ENCODE measurements at regions not wholly inside any gene's neighbourhood (a gene's known extent, or its start where the extent isn't known, plus 50 kb on each side); places are given as distances from the start of the nearest gene placed in this dataset.

DNA sequence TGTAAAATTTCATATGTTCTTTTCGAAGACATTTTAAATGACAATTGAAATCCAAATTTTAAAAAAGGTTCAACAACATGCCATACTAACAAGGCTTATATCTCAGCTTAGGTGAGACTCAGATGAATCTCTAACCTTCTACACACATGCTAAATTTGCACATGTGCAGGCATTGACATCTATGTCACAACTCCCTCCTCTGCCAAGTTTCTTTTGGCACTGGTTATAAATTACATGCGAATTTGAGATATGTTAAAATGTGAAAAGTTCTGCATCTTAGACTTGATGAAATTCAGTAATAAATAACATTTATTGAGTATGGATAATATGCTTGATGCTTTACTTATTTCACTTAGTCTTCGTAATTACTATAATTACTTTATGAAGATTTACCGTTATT is 234.3 kb downstream of the TLE4 start:
- no peaks in the 10 kb centered on the region for H3K27me3 ChIP-seq (ENCODE audit: control insufficient read depth, insufficient read depth, low read length)
- no peak overlapping the region for H3K27ac ChIP-seq (ENCODE audit: low read depth, low read length)
- no peak overlapping the region for H3K4me3 ChIP-seq (ENCODE audit: low read depth, low read length)
- no peak overlapping the region for H3K9ac ChIP-seq (ENCODE audit: low read length)
- H3K36me3 ChIP-seq (ENCODE audit: control insufficient read depth, insufficient read depth, low read length): no peaks in the 10 kb centered on the region
- no peaks in the 10 kb centered on the region; the same call in 1 of the 2 replicates for H3K4me1 ChIP-seq (ENCODE audit: control insufficient read depth, insufficient read depth, low read length)
- no peaks in the 10 kb centered on the region for H3K9me3 ChIP-seq (ENCODE audit: control insufficient read depth, insufficient read depth, low read depth, low read length)

DNA sequence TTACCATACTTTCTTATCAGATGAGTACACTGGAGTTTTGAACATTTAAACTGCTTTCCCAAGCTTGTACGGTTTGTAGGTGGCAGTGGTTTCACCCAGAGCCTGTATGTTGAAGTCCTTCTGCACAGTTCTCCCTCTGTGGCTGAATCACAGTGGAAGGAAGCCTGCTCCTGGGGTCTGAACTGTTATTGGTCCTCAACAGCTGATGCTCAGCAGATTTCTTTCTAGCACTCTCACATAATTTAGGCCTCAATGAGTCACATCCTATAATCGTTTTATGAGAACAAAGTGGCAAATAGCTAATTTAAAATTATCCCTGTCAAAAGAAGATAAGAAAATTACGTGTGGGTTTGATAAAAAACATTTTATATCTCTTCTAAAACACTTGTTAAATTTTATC is 229.7 kb downstream of the TLE4 start:
- H3K27ac ChIP-seq (ENCODE audit: low read depth, low read length): no peak overlapping the region
- no peaks in the 10 kb centered on the region for H3K27me3 ChIP-seq (ENCODE audit: control insufficient read depth, insufficient read depth, low read length)
- no peak overlapping the region for H3K4me3 ChIP-seq (ENCODE audit: low read depth, low read length)
- H3K9ac ChIP-seq (ENCODE audit: low read length): no peak overlapping the region
- no peaks in the 10 kb centered on the region for H3K36me3 ChIP-seq (ENCODE audit: control insufficient read depth, insufficient read depth, low read length)
- H3K9me3 ChIP-seq (ENCODE audit: control insufficient read depth, insufficient read depth, low read depth, low read length): no peaks in the 10 kb centered on the region
- H3K4me1 ChIP-seq (ENCODE audit: control insufficient read depth, insufficient read depth, low read length): no peaks in the 10 kb centered on the region

DNA sequence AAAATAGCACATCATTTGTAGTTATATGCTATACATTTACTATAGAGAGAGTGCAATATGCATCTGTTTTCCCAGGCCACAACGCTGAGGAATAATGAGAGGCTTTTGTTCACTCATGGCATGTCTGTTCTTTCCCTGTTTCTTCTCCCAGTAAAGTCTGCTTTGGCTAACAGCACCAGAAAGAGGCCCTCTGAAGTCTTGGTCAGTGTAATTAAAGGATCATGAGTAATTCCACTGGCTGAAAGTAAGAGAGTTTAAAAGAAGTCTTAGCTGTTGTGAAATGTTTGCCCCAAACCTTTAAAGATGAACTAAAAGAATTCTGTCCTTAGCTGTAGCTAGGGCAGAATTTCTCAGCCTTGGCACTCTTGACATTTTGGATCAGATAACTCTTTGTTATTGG is 228.8 kb downstream of the TLE4 start:
- no peak overlapping the region for H3K4me3 ChIP-seq (ENCODE audit: low read depth, low read length)
- H3K27me3 ChIP-seq (ENCODE audit: control insufficient read depth, insufficient read depth, low read length): no peaks in the 10 kb centered on the region
- no peaks in the 10 kb centered on the region for H3K9me3 ChIP-seq (ENCODE audit: control insufficient read depth, insufficient read depth, low read depth, low read length)
- H3K4me1 ChIP-seq (ENCODE audit: control insufficient read depth, insufficient read depth, low read length): no peaks in the 10 kb centered on the region
- no peak overlapping the region for H3K9ac ChIP-seq (ENCODE audit: low read length)
- no peaks in the 10 kb centered on the region for H3K36me3 ChIP-seq (ENCODE audit: control insufficient read depth, insufficient read depth, low read length)
- H3K27ac ChIP-seq (ENCODE audit: low read depth, low read length): no peak overlapping the region

DNA sequence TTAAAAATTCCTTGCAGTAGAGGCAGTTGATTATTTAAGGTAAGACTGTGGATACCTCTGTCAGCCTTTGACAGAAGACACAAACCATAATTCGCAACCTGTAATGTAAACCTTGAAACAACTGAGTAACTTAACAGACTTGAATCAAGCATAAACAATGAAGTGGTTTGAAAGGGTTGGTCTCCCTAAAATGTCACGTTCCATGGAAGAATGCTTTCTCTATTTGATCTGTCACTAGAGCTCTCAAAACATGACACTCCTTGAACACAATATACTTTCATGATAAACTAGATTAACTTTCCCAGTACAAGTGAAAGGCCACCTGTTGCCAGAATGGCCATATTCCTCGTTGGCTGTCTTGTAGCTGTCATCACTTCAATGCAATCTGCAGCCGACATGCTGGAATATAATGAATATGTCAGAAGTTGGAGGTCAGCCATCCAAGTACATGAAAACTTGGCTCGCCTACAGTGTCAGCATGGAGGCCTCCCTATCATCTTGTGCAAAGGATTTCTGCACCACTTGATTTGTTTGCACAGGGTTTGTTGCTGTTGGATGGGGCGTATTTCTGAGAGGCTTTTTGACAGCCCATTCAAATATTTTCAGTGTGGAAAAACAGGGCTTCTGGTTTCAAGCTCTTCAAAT is 228.0 kb downstream of the TLE4 start:
- H3K9ac ChIP-seq (ENCODE audit: low read length): no peak overlapping the region
- no peaks in the 10 kb centered on the region for H3K36me3 ChIP-seq (ENCODE audit: control insufficient read depth, insufficient read depth, low read length)
- H3K9me3 ChIP-seq (ENCODE audit: control insufficient read depth, insufficient read depth, low read depth, low read length): no peaks in the 10 kb centered on the region
- no peak overlapping the region for H3K27ac ChIP-seq (ENCODE audit: low read depth, low read length)
- H3K4me1 ChIP-seq (ENCODE audit: control insufficient read depth, insufficient read depth, low read length): no peaks in the 10 kb centered on the region
- H3K27me3 ChIP-seq (ENCODE audit: control insufficient read depth, insufficient read depth, low read length): no peaks in the 10 kb centered on the region
- H3K4me3 ChIP-seq (ENCODE audit: low read depth, low read length): no peak overlapping the region

DNA sequence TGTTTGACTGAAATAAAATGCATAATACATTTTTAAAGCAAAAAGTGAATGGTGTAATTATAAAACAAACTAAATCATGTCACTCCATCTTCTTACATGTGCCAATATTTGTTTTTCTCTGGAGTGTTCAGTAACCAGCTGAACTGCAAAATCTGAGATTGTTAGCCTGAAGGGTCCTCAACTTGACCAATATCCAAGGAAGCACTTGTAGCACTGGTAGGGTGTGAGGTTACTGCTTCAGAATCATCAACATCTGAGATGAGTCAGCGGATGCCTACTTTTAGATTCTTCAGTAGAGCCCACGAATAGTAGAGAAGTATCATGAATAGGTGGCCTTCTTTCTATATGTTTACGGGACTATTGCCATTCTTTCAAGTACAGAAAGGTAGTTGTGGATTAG is 226.7 kb downstream of the TLE4 start:
- H3K9ac ChIP-seq (ENCODE audit: low read length): no peak overlapping the region
- H3K4me1 ChIP-seq (ENCODE audit: control insufficient read depth, insufficient read depth, low read length): no peaks in the 10 kb centered on the region
- H3K27ac ChIP-seq (ENCODE audit: low read depth, low read length): no peak overlapping the region
- H3K36me3 ChIP-seq (ENCODE audit: control insufficient read depth, insufficient read depth, low read length): no peaks in the 10 kb centered on the region
- H3K9me3 ChIP-seq (ENCODE audit: control insufficient read depth, insufficient read depth, low read depth, low read length): no peaks in the 10 kb centered on the region
- no peaks in the 10 kb centered on the region for H3K27me3 ChIP-seq (ENCODE audit: control insufficient read depth, insufficient read depth, low read length)
- no peak overlapping the region for H3K4me3 ChIP-seq (ENCODE audit: low read depth, low read length)

DNA sequence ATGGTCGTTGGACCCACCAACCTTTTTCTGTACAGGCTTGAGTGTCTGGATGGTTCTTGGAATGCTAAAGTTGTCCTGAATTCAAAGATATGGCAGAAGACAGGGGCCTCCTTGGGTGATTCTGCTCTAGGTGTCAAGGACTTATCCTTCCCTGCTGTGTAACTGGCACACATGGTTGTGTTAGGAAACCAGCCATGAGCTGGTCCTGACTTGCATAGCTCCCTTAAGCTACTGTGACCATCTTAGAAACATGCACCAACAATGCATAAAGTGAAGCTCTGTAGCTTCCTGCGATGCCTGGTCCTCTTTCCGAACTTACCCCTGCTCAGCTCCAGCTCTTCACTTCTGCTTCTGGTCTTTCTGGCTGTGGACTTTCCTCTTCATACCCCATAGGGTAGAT is 224.6 kb downstream of the TLE4 start:
- Histone ChIP-seq H3K4me1 (ENCODE audit: control insufficient read depth, insufficient read depth, low read length) (no peaks in the 10 kb centered on the region), H3K9ac (ENCODE audit: low read length) (no peak overlapping the region), H3K27me3 (ENCODE audit: control insufficient read depth, insufficient read depth, low read length) (no peaks in the 10 kb centered on the region), H3K27ac (ENCODE audit: low read depth, low read length) (no peak overlapping the region), H3K9me3 (ENCODE audit: control insufficient read depth, insufficient read depth, low read depth, low read length) (no peaks in the 10 kb centered on the region), H3K4me3 (ENCODE audit: low read depth, low read length) (no peak overlapping the region), H3K36me3 (ENCODE audit: control insufficient read depth, insufficient read depth, low read length) (no peaks in the 10 kb centered on the region)

DNA sequence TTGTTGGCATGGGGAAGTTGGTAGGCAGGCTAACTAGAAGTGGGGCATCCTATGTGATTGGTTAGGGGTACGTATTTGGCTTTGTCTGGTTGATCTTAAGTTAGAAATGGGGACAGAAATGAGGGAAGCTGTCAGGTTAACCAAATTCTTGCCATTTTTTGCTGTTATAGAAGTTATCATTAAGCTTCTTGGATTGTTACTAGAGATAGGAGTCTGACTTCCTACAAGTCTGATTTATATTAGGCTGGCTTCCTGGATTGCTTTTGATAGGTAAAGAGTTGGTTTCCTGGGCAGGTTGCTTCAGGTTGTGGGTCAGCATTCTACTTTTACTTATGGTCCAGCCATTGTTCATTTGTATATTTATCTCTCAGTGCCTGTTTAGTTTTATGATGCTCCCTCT is 216.9 kb downstream of the TLE4 start:
- no peak overlapping the region for H3K27ac ChIP-seq (ENCODE audit: low read depth, low read length)
- H3K9ac ChIP-seq (ENCODE audit: low read length): no peak overlapping the region
- no peaks in the 10 kb centered on the region for H3K4me1 ChIP-seq (ENCODE audit: control insufficient read depth, insufficient read depth, low read length)
- H3K36me3 ChIP-seq (ENCODE audit: control insufficient read depth, insufficient read depth, low read length): no peaks in the 10 kb centered on the region
- H3K27me3 ChIP-seq (ENCODE audit: control insufficient read depth, insufficient read depth, low read length): no peaks in the 10 kb centered on the region
- H3K9me3 ChIP-seq (ENCODE audit: control insufficient read depth, insufficient read depth, low read depth, low read length): peaks cover 7% of the 10 kb centered on the region; the same call in 1 of the 2 replicates
- no peak overlapping the region for H3K4me3 ChIP-seq (ENCODE audit: low read depth, low read length)

DNA sequence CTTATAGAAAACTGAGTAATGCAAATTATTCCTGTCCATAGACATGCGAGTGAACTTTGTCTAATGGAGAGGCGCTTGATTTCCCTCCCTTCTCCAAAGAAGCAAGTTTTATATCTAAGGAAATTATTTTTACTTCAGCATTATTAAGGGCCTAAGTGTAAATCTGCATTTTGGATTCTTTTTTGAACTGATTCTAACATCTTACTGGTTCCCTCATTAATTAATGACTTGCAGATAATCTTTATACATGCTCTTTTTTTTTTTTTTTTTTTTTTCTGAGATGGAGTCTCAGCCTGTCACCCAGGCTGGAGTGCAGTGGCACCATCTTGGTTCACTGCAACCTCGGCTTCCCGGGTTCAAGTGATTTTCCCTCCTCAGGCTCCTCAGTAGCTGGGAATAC is 209.5 kb downstream of the TLE4 start:
- H3K27ac ChIP-seq (ENCODE audit: low read depth, low read length): no peak overlapping the region
- no peaks in the 10 kb centered on the region for H3K9me3 ChIP-seq (ENCODE audit: control insufficient read depth, insufficient read depth, low read depth, low read length)
- H3K27me3 ChIP-seq (ENCODE audit: control insufficient read depth, insufficient read depth, low read length): no peaks in the 10 kb centered on the region
- no peak overlapping the region for H3K4me3 ChIP-seq (ENCODE audit: low read depth, low read length)
- no peaks in the 10 kb centered on the region for H3K36me3 ChIP-seq (ENCODE audit: control insufficient read depth, insufficient read depth, low read length)
- no peaks in the 10 kb centered on the region for H3K4me1 ChIP-seq (ENCODE audit: control insufficient read depth, insufficient read depth, low read length)
- no peak overlapping the region for H3K9ac ChIP-seq (ENCODE audit: low read length)

DNA sequence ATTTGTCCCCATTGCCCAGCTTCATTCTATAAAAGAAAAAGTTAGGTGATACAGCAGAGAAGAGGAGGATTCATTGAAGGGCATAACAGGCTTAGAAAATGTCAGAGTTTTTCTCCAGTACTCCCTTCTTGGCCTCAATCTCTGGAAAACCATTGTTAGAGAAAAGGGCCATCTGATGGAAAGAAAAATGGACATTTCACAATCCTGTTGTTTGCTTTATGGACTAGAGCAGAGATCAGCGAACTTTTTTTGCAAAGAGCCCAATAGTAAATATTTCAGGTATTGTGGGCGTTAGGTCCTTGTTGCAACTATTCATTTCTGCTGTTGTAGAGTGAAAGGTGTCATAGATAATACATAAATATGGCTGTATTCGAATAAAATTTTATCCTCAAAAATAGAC is 208.8 kb downstream of the TLE4 start:
- H3K4me1 ChIP-seq (ENCODE audit: control insufficient read depth, insufficient read depth, low read length): no peaks in the 10 kb centered on the region
- H3K27ac ChIP-seq (ENCODE audit: low read depth, low read length): no peak overlapping the region
- H3K27me3 ChIP-seq (ENCODE audit: control insufficient read depth, insufficient read depth, low read length): no peaks in the 10 kb centered on the region
- H3K9me3 ChIP-seq (ENCODE audit: control insufficient read depth, insufficient read depth, low read depth, low read length): no peaks in the 10 kb centered on the region
- no peak overlapping the region for H3K4me3 ChIP-seq (ENCODE audit: low read depth, low read length)
- no peak overlapping the region for H3K9ac ChIP-seq (ENCODE audit: low read length)
- no peaks in the 10 kb centered on the region for H3K36me3 ChIP-seq (ENCODE audit: control insufficient read depth, insufficient read depth, low read length)

DNA sequence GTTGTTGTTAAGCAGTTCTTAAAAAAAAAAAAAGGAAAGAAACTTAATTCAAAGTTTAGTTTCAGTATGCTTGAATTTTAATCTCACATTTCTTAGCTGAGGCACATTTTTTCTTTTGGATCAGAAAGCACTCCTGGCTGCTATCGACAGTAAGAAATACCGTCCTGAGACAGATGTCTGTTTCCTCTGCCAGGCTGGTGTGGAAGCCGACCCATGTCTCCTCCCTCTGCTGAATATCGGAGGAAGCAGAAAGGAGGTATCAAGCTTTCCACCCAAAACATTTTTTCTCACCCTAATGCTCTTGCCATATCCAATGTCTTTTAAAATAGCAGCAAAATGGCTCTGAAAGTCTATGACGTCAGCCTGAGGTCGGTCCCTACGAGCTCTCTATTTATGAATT is 208.1 kb downstream of the TLE4 start:
- H3K4me1 ChIP-seq (ENCODE audit: control insufficient read depth, insufficient read depth, low read length): no peaks in the 10 kb centered on the region
- H3K27ac ChIP-seq (ENCODE audit: low read depth, low read length): no peak overlapping the region
- H3K27me3 ChIP-seq (ENCODE audit: control insufficient read depth, insufficient read depth, low read length): no peaks in the 10 kb centered on the region
- H3K36me3 ChIP-seq (ENCODE audit: control insufficient read depth, insufficient read depth, low read length): no peaks in the 10 kb centered on the region
- no peaks in the 10 kb centered on the region for H3K9me3 ChIP-seq (ENCODE audit: control insufficient read depth, insufficient read depth, low read depth, low read length)
- H3K9ac ChIP-seq (ENCODE audit: low read length): no peak overlapping the region
- H3K4me3 ChIP-seq (ENCODE audit: low read depth, low read length): no peak overlapping the region

DNA sequence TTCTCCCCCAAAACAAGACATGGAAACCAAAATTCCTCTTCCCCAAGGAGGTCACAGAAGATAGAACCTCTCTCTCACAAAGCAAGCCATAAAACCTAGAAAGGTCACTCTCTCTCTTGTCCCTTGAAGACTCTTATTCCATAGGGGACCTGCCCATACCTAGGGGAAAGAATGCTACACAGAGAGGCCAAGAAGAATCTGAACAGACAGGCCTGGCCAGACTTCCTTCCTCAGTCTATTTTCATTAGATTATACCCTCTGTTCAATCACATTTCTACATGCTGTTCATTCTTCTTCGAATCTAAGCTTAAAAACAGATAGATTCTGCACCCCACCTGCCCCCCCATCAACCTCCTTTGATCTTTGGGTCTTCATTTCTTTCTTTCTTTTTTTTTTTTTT is 206.8 kb downstream of the TLE4 start:
- Histone ChIP-seq H3K9me3 (ENCODE audit: control insufficient read depth, insufficient read depth, low read depth, low read length) (no peaks in the 10 kb centered on the region), H3K9ac (ENCODE audit: low read length) (no peak overlapping the region), H3K36me3 (ENCODE audit: control insufficient read depth, insufficient read depth, low read length) (no peaks in the 10 kb centered on the region), H3K4me3 (ENCODE audit: low read depth, low read length) (no peak overlapping the region), H3K27ac (ENCODE audit: low read depth, low read length) (no peak overlapping the region), H3K27me3 (ENCODE audit: control insufficient read depth, insufficient read depth, low read length) (no peaks in the 10 kb centered on the region), H3K4me1 (ENCODE audit: control insufficient read depth, insufficient read depth, low read length) (no peaks in the 10 kb centered on the region)

DNA sequence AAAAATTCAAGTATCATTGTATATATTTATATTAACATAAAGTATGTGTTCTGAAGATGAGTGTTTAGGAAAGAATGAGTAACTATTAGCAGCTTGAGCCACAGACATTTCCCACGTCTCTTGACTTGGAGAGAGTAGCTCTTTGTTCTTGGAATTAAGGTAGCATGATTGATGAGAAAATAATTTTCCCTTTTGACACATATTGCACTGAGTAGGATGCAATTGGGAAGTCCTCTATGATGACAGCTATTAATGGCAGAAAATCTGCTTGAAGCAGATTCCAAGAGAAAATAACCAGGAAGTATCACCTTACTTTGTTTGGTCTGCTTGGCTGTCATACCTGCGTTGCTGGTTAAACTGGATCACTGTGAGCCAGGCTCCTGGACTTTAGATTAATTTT is 204.8 kb downstream of the TLE4 start:
- Histone ChIP-seq H3K27me3 (ENCODE audit: control insufficient read depth, insufficient read depth, low read length) (no peaks in the 10 kb centered on the region), H3K9me3 (ENCODE audit: control insufficient read depth, insufficient read depth, low read depth, low read length) (no peaks in the 10 kb centered on the region), H3K36me3 (ENCODE audit: control insufficient read depth, insufficient read depth, low read length) (no peaks in the 10 kb centered on the region), H3K4me1 (ENCODE audit: control insufficient read depth, insufficient read depth, low read length) (no peaks in the 10 kb centered on the region), H3K4me3 (ENCODE audit: low read depth, low read length) (no peak overlapping the region), H3K27ac (ENCODE audit: low read depth, low read length) (no peak overlapping the region), H3K9ac (ENCODE audit: low read length) (no peak overlapping the region)
